IPS-20b (cell line): ENCODE measurements at regions not wholly inside any gene's neighbourhood (a gene's known extent, or its start where the extent isn't known, plus 50 kb on each side); places are given as distances from the start of the nearest gene placed in this dataset.

ENCODE experiments used
- H3K27ac ChIP-seq: one replicate; pipeline ENCODE4 v1.5.1; 2013; ENCODE audit warnings: low read length
- H3K27me3 ChIP-seq: 2 replicates; pipeline ENCODE4 v1.6.1; 2013; ENCODE audit warnings: mild to moderate bottlenecking, low read length, inconsistent platforms; ENCODE audit not compliant: insufficient read depth
- H3K36me3 ChIP-seq: 2 replicates; pipeline ENCODE4 v1.6.1; 2013; ENCODE audit warnings: low read depth, mild to moderate bottlenecking, inconsistent platforms, low read length, moderate library complexity; ENCODE audit not compliant: insufficient read depth
- H3K4me1 ChIP-seq: 2 replicates; pipeline ENCODE4 v1.6.1; 2013; ENCODE audit warnings: mild to moderate bottlenecking, control low read depth, inconsistent platforms, low read length, moderate library complexity; ENCODE audit not compliant: insufficient read depth
- H3K4me3 ChIP-seq: 2 replicates; pipeline ENCODE4 v1.5.1; 2013; ENCODE audit warnings: mild to moderate bottlenecking, low read length, inconsistent platforms
- H3K9ac ChIP-seq: 2 replicates; pipeline ENCODE4 v1.6.1; 2013; ENCODE audit warnings: low read depth, mild to moderate bottlenecking, inconsistent platforms, low read length, moderate library complexity
- H3K9me3 ChIP-seq: 2 replicates; pipeline ENCODE4 v1.6.1; 2013; ENCODE audit warnings: mild to moderate bottlenecking, low read depth, low read length, inconsistent platforms; ENCODE audit not compliant: insufficient read depth

- no peak overlapping the region for H3K27ac ChIP-seq
- H3K27me3 ChIP-seq: no peaks in the 10 kb centered on the region
- no peaks in the 10 kb centered on the region for H3K36me3 ChIP-seq
- H3K9me3 ChIP-seq: peaks cover 5% of the 10 kb centered on the region; the same call in 1 of the 2 replicates
- H3K9ac ChIP-seq: no peak overlapping the region
- H3K4me3 ChIP-seq: no peak overlapping the region
- no peaks in the 10 kb centered on the region for H3K4me1 ChIP-seq
These were observed 253.2 kb downstream of the HTR7 start for GRCh38 chr10:90604636-90605035.

- H3K27me3 ChIP-seq: no peaks in the 10 kb centered on the region
- H3K4me1 ChIP-seq: no peaks in the 10 kb centered on the region
- H3K4me3 ChIP-seq: no peak overlapping the region
- H3K27ac ChIP-seq: no peak overlapping the region
- H3K36me3 ChIP-seq: no peaks in the 10 kb centered on the region
- H3K9me3 ChIP-seq: peaks cover 5% of the 10 kb centered on the region; the same call in 1 of the 2 replicates
- H3K9ac ChIP-seq: no peak overlapping the region
These were observed 252.3 kb downstream of the HTR7 start for GRCh38 chr10:90605506-90605905.

GRCh38 chr10:90612276-90612675 is 245.6 kb downstream of the HTR7 start:
- Histone ChIP-seq H3K9ac (no peak overlapping the region), H3K9me3 (no peaks in the 10 kb centered on the region), H3K27me3 (no peaks in the 10 kb centered on the region), H3K4me3 (no peak overlapping the region), H3K27ac (no peak overlapping the region), H3K36me3 (no peaks in the 10 kb centered on the region), H3K4me1 (no peaks in the 10 kb centered on the region)

- no peaks in the 10 kb centered on the region for H3K4me1 ChIP-seq
- H3K27ac ChIP-seq: no peak overlapping the region
- H3K36me3 ChIP-seq: no peaks in the 10 kb centered on the region
- no peaks in the 10 kb centered on the region for H3K27me3 ChIP-seq
- H3K4me3 ChIP-seq: no peak overlapping the region
- no peaks in the 10 kb centered on the region for H3K9me3 ChIP-seq
- H3K9ac ChIP-seq: no peak overlapping the region
These were observed 243.2 kb downstream of the HTR7 start for GRCh38 chr10:90614631-90615030.

- Histone ChIP-seq H3K27ac (no peak overlapping the region), H3K27me3 (no peaks in the 10 kb centered on the region), H3K4me1 (no peaks in the 10 kb centered on the region; the same call in 1 of the 2 replicates), H3K9ac (no peak overlapping the region), H3K9me3 (no peaks in the 10 kb centered on the region), H3K36me3 (no peaks in the 10 kb centered on the region), H3K4me3 (no peak overlapping the region)
These were observed 236.3 kb downstream of the HTR7 start for GRCh38 chr10:90621577-90621976.

GRCh38 chr10:90635111-90635765 is 222.6 kb downstream of the HTR7 start:
- no peaks in the 10 kb centered on the region for H3K27me3 ChIP-seq
- no peak overlapping the region for H3K4me3 ChIP-seq
- peaks cover 15% of the 10 kb centered on the region; the same call in 1 of the 2 replicates for H3K4me1 ChIP-seq
- H3K36me3 ChIP-seq: no peaks in the 10 kb centered on the region
- no peak overlapping the region for H3K27ac ChIP-seq
- no peaks in the 10 kb centered on the region for H3K9me3 ChIP-seq
- H3K9ac ChIP-seq: no peak overlapping the region

- H3K27ac ChIP-seq: no peak overlapping the region
These were observed 217.1 kb downstream of the HTR7 start for GRCh38 chr10:90640756-90641155.

GRCh38 chr10:90641731-90642130 is 216.1 kb downstream of the HTR7 start:
- H3K27ac ChIP-seq: no peak overlapping the region
- H3K9ac ChIP-seq: no peak overlapping the region

More at GRCh38 chr10:90640756-90641155, 217.1 kb downstream of the HTR7 start:
- H3K9me3 ChIP-seq: no peaks in the 10 kb centered on the region
- no peaks in the 10 kb centered on the region for H3K27me3 ChIP-seq
- H3K4me3 ChIP-seq: no peak overlapping the region
- H3K36me3 ChIP-seq: no peaks in the 10 kb centered on the region
- peaks cover 10% of the 10 kb centered on the region; the same call in 1 of the 2 replicates for H3K4me1 ChIP-seq
- H3K9ac ChIP-seq: no peak overlapping the region

GRCh38 chr10:90642136-90642535 is 215.7 kb downstream of the HTR7 start:
- H3K9ac ChIP-seq: no peak overlapping the region
- H3K27me3 ChIP-seq: no peaks in the 10 kb centered on the region
- no peak overlapping the region for H3K4me3 ChIP-seq
- H3K4me1 ChIP-seq: peaks cover 6% of the 10 kb centered on the region; the same call in 1 of the 2 replicates
- no peaks in the 10 kb centered on the region for H3K9me3 ChIP-seq
- no peak overlapping the region for H3K27ac ChIP-seq
- H3K36me3 ChIP-seq: no peaks in the 10 kb centered on the region

More at GRCh38 chr10:90641731-90642130, 216.1 kb downstream of the HTR7 start:
- Histone ChIP-seq H3K27me3 (no peaks in the 10 kb centered on the region), H3K9me3 (no peaks in the 10 kb centered on the region), H3K36me3 (no peaks in the 10 kb centered on the region), H3K4me1 (peaks cover 6% of the 10 kb centered on the region; the same call in 1 of the 2 replicates), H3K4me3 (no peak overlapping the region)

GRCh38 chr10:90642650-90643049 is 215.2 kb downstream of the HTR7 start:
- Histone ChIP-seq H3K27ac (no peak overlapping the region), H3K4me1 (peaks cover 6% of the 10 kb centered on the region; the same call in 1 of the 2 replicates), H3K9ac (no peak overlapping the region), H3K27me3 (no peaks in the 10 kb centered on the region), H3K36me3 (no peaks in the 10 kb centered on the region), H3K4me3 (no peak overlapping the region), H3K9me3 (no peaks in the 10 kb centered on the region)

- no peaks in the 10 kb centered on the region for H3K27me3 ChIP-seq
- no peak overlapping the region for H3K4me3 ChIP-seq
- H3K27ac ChIP-seq: no peak overlapping the region
- no peaks in the 10 kb centered on the region for H3K9me3 ChIP-seq
- no peaks in the 10 kb centered on the region for H3K36me3 ChIP-seq
- H3K9ac ChIP-seq: no peak overlapping the region
- H3K4me1 ChIP-seq: peaks cover 3% of the 10 kb centered on the region; the same call in 1 of the 2 replicates
These were observed 213.7 kb downstream of the HTR7 start for GRCh38 chr10:90644165-90644564.

GRCh38 chr10:90650858-90651257 is 207.0 kb downstream of the HTR7 start:
- Histone ChIP-seq H3K4me1 (no peaks in the 10 kb centered on the region), H3K36me3 (no peaks in the 10 kb centered on the region), H3K9me3 (no peaks in the 10 kb centered on the region), H3K4me3 (no peak overlapping the region), H3K9ac (no peak overlapping the region), H3K27me3 (no peaks in the 10 kb centered on the region), H3K27ac (no peak overlapping the region)
